NCI-H82 treated with DMSO at 0.1 percent for 48 hours (cell line): ENCODE measurements at regions not wholly inside any gene's neighbourhood (a gene's known extent, or its start where the extent isn't known, plus 50 kb on each side); places are given as distances from the start of the nearest gene placed in this dataset.

Source experiments
- DNase-seq: peaks from one replicate; lab custom pipeline; 2025; ENCODE audit not compliant: unreplicated experiment; lab: John Stamatoyannopoulos, UW

DNA sequence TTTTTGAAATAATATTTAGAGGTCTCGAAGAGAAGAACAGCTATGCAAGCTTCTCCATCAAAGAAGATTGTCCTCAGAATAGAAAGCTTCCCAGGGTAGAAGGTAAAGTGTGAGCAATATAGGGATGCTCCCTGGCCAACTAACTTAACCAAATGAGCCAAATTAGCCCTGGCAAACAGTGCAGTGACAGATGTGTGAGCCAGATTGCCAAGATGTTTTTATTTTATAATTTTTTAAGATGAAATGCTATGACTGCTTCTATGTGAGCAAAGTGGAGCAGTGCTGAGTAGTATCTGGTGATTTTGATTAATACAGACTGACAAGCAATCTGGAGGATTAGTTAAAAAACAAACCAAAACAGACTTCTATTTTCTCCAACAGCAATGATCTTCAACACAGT lies 202.1 kb downstream of the NOVA1 start:
- DNase-seq = no peak

- no peak for DNase-seq
These were observed 203.6 kb downstream of the NOVA1 start for GRCh38 chr14:26394150-26394810.

DNA sequence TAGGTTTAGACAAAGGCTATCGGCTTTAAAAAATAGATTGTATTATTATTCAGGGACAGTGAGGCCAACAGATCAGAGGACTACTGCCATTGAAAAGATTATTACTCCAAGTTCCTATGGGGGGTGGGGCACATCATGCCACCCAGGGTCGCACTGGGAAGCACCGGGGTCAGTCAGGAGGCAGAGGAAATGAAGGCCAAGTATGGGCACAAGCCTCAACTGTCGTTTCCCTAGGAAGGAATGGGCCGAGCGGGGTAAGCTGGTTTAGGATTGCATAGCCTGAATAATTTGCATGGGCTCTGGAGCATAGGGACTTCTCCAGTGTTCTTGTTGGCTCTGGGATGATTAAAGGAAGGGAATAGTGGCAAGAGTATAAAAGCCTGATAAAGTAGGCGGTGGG lies 205.3 kb downstream of the NOVA1 start:
- no peak for DNase-seq

DNA sequence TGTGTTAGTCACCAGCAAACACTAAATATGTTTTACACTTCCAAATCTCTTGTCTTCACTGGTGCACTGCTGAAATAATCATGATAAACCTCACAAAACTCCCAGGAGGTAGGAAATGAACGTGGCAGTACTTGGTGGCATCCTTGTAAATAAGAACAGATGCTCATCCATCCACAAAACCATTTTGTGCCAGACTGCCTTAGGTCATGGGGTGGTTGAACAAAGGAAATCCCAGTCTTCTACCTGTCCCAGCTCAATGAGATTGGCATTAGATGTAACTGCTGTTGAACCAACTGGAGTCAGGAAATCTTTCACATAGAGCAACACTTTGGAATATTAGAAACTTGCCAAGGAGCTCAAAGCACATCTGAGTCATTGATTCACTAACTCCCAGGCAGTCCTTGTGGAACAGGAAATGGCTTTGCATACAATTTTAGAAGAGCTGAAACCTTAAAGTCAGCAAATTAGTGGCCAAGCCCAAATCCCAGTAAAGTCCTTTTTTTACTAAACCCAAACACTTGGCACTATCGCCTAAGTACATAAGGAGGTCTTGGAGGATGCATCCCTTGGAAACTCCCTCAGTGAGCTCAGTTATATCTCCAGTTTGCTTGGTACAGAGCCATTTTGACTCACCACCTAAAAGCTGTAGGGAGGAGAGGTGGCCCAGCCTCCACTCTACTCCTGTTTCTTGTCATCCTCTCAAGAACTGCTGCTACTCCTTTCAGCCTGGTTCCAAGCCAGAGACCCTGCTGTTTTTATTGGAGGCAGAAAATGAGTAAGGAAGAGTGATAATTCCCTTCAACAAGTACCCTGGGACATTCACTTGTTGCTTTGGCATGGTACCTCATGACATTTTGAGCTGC lies 208.0 kb downstream of the NOVA1 start:
- no peak for DNase-seq

DNA sequence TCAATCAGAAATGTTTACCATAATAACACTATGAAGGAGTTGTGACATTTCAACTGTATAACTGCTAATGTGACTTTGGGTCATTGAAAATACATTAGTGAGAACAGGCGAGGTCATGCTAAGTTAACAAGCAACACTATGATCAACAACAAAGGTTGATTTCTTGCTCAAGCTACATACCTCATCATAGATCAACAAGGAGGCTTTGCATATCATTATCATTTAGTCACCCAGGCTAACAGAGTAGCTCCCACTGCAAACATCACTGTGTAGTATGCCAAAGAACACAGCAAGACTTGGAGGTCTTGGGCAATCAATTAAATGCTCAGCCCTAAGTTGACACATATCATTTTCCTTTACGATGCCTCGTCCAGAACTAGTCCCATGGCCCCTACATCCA lies 212.5 kb downstream of the NOVA1 start:
- no peak for DNase-seq

DNA sequence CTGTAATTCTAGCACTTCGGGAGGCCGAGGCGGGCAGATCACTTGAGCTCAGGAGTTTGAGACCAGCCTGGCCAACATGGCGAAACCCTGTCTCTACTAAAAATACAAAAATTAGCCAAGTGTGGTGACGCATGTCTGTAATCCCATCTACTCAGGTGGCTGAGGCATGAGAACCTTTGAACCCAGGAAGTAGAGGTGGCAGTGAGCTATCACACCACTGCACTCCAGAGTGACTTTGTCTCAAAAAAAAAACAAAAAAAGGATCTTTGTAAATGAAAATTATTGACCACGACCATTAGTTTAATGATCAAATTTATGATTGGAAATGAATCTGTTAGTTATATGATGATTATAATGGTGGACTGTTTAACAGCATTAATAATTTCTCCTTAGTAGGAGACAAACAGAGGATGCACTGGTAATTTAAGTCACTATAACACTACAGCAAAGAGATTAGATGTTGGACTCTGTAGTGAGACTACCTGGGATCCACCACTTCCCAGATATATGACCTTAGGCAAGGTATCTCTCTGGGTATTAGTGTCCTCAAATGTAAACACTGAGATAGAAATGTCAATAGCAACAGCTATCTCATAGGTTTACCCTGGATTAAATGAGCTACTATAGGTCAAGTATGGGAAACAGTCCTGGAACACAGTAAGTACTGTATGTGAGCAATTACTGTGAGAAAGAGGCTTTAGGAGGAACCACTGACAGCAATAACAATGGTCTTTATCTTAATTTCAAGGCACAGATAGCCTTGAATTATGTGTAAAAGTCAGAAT lies 214.7 kb downstream of the NOVA1 start:
- no peak for DNase-seq

- DNase-seq = no peak
These were observed 216.4 kb downstream of the NOVA1 start for GRCh38 chr14:26381405-26381804.

DNA sequence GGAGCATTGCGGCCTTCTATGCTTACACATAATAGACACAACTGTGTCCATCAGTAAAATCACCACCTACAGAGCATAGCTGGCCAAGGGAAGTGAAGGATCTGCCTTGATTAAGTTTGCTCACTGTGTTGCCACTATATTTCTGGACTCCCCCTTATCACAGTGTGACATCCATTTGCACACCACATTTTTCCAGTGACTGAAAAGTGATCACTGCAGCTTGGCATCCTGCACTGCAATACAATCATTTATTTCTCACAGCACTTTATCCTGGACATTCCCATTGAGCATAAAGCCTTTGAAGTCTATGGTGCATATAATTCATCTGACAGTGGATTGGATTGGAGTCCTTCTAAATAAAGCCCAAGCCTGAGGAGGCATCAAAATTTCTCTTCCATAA lies 217.2 kb downstream of the NOVA1 start:
- no peak for DNase-seq

DNA sequence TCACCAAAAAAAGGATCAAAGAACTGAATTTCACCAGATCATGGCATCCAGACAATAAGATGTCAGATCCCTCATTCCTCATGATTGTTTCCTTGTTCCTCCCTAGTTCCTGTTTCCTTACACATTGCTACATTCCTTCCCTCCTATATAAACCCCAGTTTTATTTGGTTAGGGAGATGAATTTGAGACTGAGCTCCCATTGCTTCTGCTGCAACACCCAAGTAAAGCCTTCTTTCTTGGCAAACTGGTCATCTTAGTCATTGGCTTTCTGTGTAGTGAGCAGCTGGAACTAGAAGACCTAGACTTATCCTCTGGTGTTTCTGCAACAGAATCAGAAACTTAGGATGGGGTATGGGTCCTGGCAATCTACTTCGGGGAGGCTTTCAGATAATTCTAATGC lies 217.9 kb downstream of the NOVA1 start:
- DNase-seq = no peak

DNA sequence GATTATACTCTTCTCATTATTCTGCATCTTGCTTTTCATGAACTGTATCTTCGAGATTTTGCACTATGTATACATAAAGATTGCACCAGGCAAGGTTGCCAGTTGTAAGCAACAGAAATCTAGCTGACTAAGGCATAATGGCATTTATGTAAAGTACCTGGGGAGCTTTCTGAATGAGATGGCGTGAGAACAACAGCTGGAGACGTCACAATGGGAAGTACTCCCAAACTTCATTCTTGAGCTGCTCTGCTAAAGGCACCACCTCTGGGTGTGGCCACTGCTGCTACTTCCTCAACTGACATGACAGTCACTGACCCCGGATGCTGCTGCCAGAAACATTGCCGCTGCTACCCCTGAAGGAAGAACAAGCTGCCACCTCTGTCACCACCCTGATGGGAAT lies 220.7 kb downstream of the NOVA1 start:
- no peak for DNase-seq

DNA sequence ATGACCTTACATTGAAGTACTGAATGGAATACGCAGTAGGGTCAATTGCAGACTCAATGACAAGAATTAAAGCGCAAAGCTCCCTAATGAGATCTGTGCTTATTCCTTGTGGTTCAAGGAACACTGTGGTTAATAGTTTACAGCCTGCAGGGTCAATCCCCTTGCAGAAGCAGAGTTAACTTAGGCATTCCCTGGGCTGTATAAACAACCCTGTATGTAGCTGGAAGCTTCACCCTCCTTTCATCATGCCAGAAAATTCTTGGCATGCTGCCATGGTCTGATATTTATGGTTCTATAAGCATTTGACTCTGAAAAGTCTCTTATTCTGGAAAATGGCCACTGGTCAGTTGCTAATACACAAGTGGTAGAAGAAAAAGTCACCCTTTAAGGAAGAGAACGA lies 227.7 kb downstream of the NOVA1 start:
- DNase-seq = peak; percentile 4

DNA sequence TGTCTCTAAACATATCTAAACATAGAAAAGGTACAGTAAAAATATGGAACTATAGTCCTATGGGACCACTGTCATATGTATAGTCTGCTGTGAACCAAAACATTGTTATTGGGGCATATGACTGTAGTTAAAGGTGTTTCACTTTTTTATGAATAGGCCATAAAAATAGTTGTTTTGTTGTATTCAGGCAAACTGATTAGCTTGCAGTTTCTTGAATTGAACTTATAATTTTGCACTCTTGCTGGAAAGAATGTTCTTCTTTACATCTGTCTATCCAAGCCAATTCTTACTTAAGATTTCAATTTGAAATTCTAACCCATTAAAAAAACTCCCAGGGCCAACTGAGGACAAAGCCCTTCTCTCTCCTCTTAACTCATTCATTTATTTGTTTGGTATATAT lies 234.1 kb downstream of the NOVA1 start:
- DNase-seq = no peak

GRCh38 chr14:26344596-26344995 lies 253.2 kb downstream of the NOVA1 start:
- DNase-seq = no peak

DNA sequence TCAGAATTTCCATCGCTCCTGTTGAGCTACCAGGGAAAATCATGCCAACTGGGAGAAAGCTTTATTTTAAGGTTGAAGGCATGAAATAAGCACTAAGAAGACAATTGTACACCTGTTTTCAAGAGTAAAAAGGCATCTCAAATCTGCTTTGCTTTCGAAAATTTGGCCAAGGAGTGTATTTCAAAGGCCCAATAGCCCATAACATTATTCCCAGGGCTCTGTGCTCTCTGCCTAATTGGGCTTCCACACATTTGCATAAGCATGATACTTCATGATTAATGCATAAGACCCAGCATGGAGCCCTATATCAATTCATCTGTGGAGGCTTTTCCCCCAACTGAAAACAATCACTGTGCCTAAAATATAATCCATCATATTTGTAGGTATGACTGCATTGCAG lies 258.5 kb downstream of the NOVA1 start:
- DNase-seq = no peak

DNA sequence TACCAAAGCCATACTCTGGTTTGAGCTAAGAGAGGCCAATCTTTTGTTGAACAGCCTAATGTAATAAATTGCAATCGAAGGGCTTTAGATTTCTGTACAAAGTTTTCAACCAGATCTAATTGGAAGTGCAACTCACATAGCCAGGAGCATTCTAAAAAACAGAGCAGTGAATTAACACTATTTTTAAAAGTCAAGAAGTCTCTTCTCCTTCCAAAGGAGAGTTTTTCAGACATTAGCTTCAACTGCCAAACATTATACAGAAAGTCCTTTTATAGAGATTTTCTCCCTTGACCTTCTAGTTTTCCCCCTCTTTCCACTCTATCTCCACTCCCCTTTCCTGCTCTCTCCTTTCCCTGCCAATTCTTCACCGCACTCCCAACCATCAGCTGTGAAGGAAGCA lies 259.6 kb downstream of the NOVA1 start:
- no peak for DNase-seq

- DNase-seq = no peak
These were observed 263.5 kb downstream of the NOVA1 start for GRCh38 chr14:26334288-26334687.

GRCh38 chr14:26332966-26333365 lies 264.9 kb downstream of the NOVA1 start:
- DNase-seq = no peak

DNA sequence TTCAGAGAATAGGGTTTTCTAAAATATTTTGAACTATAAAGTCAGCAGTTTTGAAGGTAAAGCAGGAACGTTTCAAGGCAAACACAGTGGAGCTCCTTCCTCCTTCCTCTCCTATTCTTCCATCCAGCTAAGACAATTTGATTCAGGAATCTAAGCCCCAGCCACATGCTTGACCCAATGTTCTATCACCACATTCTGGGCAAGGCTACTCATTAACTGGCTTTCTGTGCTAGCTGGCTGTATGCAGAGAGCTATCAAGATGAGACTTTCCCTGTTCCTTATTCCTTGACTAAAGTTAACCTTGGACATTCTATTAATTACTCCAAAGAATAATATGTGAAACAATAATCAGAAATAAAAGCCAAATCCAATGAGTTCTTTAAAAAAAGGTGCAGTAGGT lies 266.9 kb downstream of the NOVA1 start:
- no peak for DNase-seq

- no peak for DNase-seq
These were observed 269.0 kb downstream of the NOVA1 start for GRCh38 chr14:26328791-26329190.

DNA sequence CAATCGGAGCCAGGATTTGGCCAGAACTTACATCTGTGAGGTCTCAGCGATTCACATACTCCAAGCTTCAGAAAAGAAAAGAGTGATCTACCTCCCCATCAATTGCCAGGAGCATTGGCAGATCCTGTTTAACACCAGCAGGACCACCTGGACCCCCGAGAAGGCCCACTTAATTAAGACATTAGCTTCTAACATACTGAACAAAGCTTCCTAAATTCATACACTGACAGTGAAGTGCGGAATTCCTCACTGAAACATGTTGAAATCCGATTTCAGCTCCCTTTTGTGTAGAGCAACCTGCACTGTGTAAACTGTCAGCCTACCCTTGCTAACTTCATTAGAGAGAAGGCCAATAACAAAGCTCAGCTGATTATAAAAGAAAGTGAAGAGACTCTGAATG lies 274.0 kb downstream of the NOVA1 start:
- DNase-seq = no peak

DNA sequence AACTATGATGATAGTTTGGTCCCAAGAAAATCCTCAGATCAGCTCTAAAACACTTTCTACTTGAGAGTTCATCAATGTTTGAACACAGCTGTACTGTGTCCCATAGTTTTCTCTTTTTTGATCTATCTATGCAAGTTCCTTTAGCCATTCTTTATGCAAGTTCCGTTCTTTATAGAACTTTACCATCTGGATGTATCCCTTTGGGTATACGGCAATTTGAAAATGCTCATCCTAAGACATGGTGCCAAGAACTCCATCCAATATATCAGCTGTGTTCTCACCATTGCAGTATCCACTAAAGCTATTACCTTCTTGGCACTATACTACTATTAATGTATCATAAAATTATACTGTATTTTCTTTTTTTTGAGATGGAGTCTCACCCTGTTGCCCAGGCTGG lies 276.9 kb downstream of the NOVA1 start:
- DNase-seq = no peak
